ENCODE measurements at regions not wholly inside any gene's neighbourhood (a gene's known extent, or its start where the extent isn't known, plus 50 kb on each side); places are given as distances from the start of the nearest gene placed in this dataset.

GRCh38 chr13:50106559-50106958 lies 91.3 kb downstream of the KCNRG start:
- TF ChIP-seq CTCF (conservative IDR thresholded peaks at IDR 0.05; ENCODE audit: low read depth, low read length) (no peak), EZH2 (IDR thresholded peaks at IDR 0.05; ENCODE audit: borderline replicate concordance, low read depth, low read length, poor library complexity, severe bottlenecking) (no peak)
